HL-60 (cell line): ENCODE measurements at regions not wholly inside any gene's neighbourhood (a gene's known extent, or its start where the extent isn't known, plus 50 kb on each side); places are given as distances from the start of the nearest gene placed in this dataset.

ENCODE experiments used
- DNase-seq, 2 experiments: peaks; one replicate each; pipeline ENCODE4 v3.0.0-alpha.2; 2010 to 2020; ENCODE audit warnings: low read depth in 1 of 2, low spot score in 1 of 2
- H3K27ac ChIP-seq: fragments of 250-450 bp; sonication (Bioruptor Pico); replicated peaks from 2 replicates; pipeline ENCODE4 v1.5.1; 2020; ENCODE audit warnings: mild to moderate bottlenecking, moderate library complexity
- H3K27me3 ChIP-seq: fragments of 250-450 bp; sonication (Bioruptor Pico); 2 replicates; pipeline ENCODE4 v1.5.1; 2021; ENCODE audit warnings: mild to moderate bottlenecking, moderate library complexity; ENCODE audit not compliant: insufficient read depth, poor library complexity, severe bottlenecking
- H3K4me3 ChIP-seq: replicated peaks from 2 replicates; pipeline ENCODE4 v1.5.1; 2011; ENCODE audit warnings: mild to moderate bottlenecking, control low read depth, low read length; ENCODE audit not compliant: insufficient read depth
- CTCF ChIP-seq: IDR thresholded peaks from one replicate; pipeline ENCODE4 v1.5.1; 2011; ENCODE audit warnings: low read length, control low read depth, inconsistent platforms; ENCODE audit not compliant: insufficient read depth
- GABPA ChIP-seq: IDR thresholded peaks from 2 replicates; pipeline ENCODE4 v1.6.1; 2012; ENCODE audit warnings: low read depth
- POLR2AphosphoS5 ChIP-seq: IDR thresholded peaks from 2 replicates; pipeline ENCODE4 v1.6.1; 2012; ENCODE audit warnings: low read depth
- REST ChIP-seq: IDR thresholded peaks from 2 replicates; pipeline ENCODE4 v1.6.1; 2012; ENCODE audit warnings: low read depth; ENCODE audit not compliant: insufficient replicate concordance
- SPI1 ChIP-seq: IDR thresholded peaks from 2 replicates; pipeline ENCODE4 v1.6.1; 2012; ENCODE audit warnings: low read depth, mild to moderate bottlenecking, borderline replicate concordance

- H3K27ac ChIP-seq = no peak overlapping the region
- no peaks in the 10 kb centered on the region for H3K27me3 ChIP-seq
- no peak for TF ChIP-seq POLR2AphosphoS5
- no peak for TF ChIP-seq CTCF
- TF ChIP-seq REST = no peak
- TF ChIP-seq GABPA = no peak
- no peak for TF ChIP-seq SPI1
- H3K4me3 ChIP-seq = no peak overlapping the region
- no peak for DNase-seq
Observed at GRCh38 chr10:57096044-57096443, 735.0 kb upstream of the ZWINT start.

GRCh38 chr10:57094965-57095364 lies 733.9 kb upstream of the ZWINT start:
- TF ChIP-seq GABPA (no peak), SPI1 (no peak), REST (no peak), POLR2AphosphoS5 (no peak), CTCF (no peak)
- Histone ChIP-seq H3K4me3 (no peak overlapping the region), H3K27ac (no peak overlapping the region), H3K27me3 (no peaks in the 10 kb centered on the region)
- DNase-seq = no peak

- DNase-seq = no peak
- TF ChIP-seq CTCF (no peak), GABPA (no peak), POLR2AphosphoS5 (no peak)
- Histone ChIP-seq H3K4me3 (no peak overlapping the region), H3K27me3 (no peaks in the 10 kb centered on the region), H3K27ac (no peak overlapping the region)
Observed at GRCh38 chr10:57094083-57094482, 733.0 kb upstream of the ZWINT start.

GRCh38 chr10:57053530-57053929 lies 692.5 kb upstream of the ZWINT start:
- no peaks in the 10 kb centered on the region for H3K27me3 ChIP-seq
- no peak overlapping the region for H3K27ac ChIP-seq
- H3K4me3 ChIP-seq = no peak overlapping the region
- no peak for DNase-seq
- TF ChIP-seq SPI1 (no peak), CTCF (no peak), REST (no peak), GABPA (no peak), POLR2AphosphoS5 (no peak)
